Lung (tissue), 11 donors: ENCODE measurements at regions not wholly inside any gene's neighbourhood (a gene's known extent, or its start where the extent isn't known, plus 50 kb on each side); places are given as distances from the start of the nearest gene placed in this dataset.

Source experiments
- ATAC-seq: fragments of 200-7000 bp; cut with Tn5 transposase; one replicate; pipeline ENCODE4 v1.9.1; 2020; ENCODE audit warnings: moderate number of reproducible peaks; ENCODE audit not compliant: insufficient read depth, low FRiP score
- DNase-seq, 3 donors: peaks; one replicate each; pipeline ENCODE4 v3.0.0-alpha.2; 2013 to 2017
- H3K27ac ChIP-seq, 2 donors: one replicate each; pipeline ENCODE4 v1.5.1; 2013; ENCODE audit warnings: mild to moderate bottlenecking in 2 of 2, moderate library complexity in 2 of 2, control low read depth in 1 of 2, inconsistent platforms in 1 of 2, low read depth in 1 of 2, low read length in 1 of 2
- H3K27me3 ChIP-seq, 3 donors: one replicate each; pipeline ENCODE4 v1.5.1; 2013; ENCODE audit warnings: low read length in 2 of 3; ENCODE audit not compliant: control insufficient read depth in 3 of 3, insufficient read depth in 3 of 3
- H3K36me3 ChIP-seq, 4 donors: one replicate each; pipeline ENCODE4 v1.5.1; 2013; ENCODE audit warnings: low read length in 4 of 4, mild to moderate bottlenecking in 1 of 4, moderate library complexity in 1 of 4; ENCODE audit not compliant: control insufficient read depth in 4 of 4, insufficient read depth in 4 of 4
- H3K4me1 ChIP-seq, 5 donors: one replicate each; pipeline ENCODE4 v1.5.1; 2013; ENCODE audit warnings: low read length in 5 of 5, mild to moderate bottlenecking in 2 of 5, moderate library complexity in 1 of 5; ENCODE audit not compliant: control insufficient read depth in 5 of 5, insufficient read depth in 5 of 5
- H3K4me3 ChIP-seq: one replicate; pipeline ENCODE4 v1.5.1; 2013; ENCODE audit warnings: mild to moderate bottlenecking, control low read depth, moderate library complexity
- H3K9ac ChIP-seq, 2 donors: one replicate each; pipeline ENCODE4 v1.5.1; 2013; ENCODE audit warnings: low read length in 2 of 2, control low read depth in 1 of 2; ENCODE audit not compliant: insufficient read depth in 1 of 2
- H3K9me3 ChIP-seq, 4 donors: one replicate each; pipeline ENCODE4 v1.5.1; 2013; ENCODE audit warnings: low read length in 3 of 4, mild to moderate bottlenecking in 1 of 4, moderate library complexity in 1 of 4; ENCODE audit not compliant: control insufficient read depth in 4 of 4, insufficient read depth in 3 of 4
- CTCF ChIP-seq: IDR thresholded peaks from 2 replicates; pipeline ENCODE4 v1.5.1; 2012; ENCODE audit warnings: mild to moderate bottlenecking; ENCODE audit errors: control extremely low read depth, extremely low read depth
- WGBS, 2 donors: extraction: QIAGEN DNeasy Blood & Tissue Kit; methylation state at CpG; one replicate each; pipeline ENCODE4 v1.1.7; 2013; 5-methylcytosine and 5-hydroxymethylcytosine counted together
- donor health status: control.
- donor health status: control.
- donor health status: Bipolar disorder and iron deficiency.
- donor health status: healthy.
- donor health status: DM: yes; HTN: yes; CAD: no.

- Histone ChIP-seq H3K9ac (no peak overlapping the region), H3K27ac (no peak overlapping the region), H3K4me1 (no peaks in the 10 kb centered on the region), H3K36me3 (no peaks in the 10 kb centered on the region), H3K4me3 (no peak overlapping the region), H3K27me3 (no peaks in the 10 kb centered on the region), H3K9me3 (no peaks in the 10 kb centered on the region)
- WGBS, 2 donors, result 91 to 97% methylated on average over 2 of the region's 2 CpGs
- ATAC-seq, result no peak
- DNase-seq, result no peak
- TF ChIP-seq CTCF, result no peak
Measured at GRCh38 chr20:12345978-12346377, 428.3 kb downstream of the BTBD3 start.

DNA sequence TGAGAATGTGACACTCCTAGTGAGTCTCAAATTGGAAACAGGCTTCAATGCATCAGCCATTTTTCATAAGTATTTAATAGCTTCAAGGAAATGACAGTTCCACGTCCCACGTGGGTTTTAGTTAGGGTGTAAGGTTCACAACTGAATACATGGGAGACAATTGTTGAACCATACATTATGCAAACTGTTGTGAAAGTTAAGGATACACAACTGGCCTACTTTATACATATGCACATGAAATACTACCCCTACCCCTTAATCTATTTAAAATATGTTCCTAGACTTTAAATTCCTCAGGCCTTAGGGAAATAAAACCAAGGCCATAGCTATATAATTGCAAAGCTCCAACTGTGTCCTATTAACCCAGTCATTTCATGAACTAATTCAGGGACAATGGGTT lies 436.1 kb downstream of the BTBD3 start:
- Histone ChIP-seq H3K9ac (no peak overlapping the region), H3K4me1 (no peaks in the 10 kb centered on the region), H3K4me3 (no peak overlapping the region), H3K27ac (no peak overlapping the region), H3K27me3 (no peaks in the 10 kb centered on the region), H3K9me3 (peaks cover 0 to 4% (median 3%) of the 10 kb centered on the region in 4 donors), H3K36me3 (no peaks in the 10 kb centered on the region)
- no peak for TF ChIP-seq CTCF
- 59 to 68% methylated on average over 2 of the region's 2 CpGs for WGBS, 2 donors
- no peak for DNase-seq
- ATAC-seq, result no peak

DNA sequence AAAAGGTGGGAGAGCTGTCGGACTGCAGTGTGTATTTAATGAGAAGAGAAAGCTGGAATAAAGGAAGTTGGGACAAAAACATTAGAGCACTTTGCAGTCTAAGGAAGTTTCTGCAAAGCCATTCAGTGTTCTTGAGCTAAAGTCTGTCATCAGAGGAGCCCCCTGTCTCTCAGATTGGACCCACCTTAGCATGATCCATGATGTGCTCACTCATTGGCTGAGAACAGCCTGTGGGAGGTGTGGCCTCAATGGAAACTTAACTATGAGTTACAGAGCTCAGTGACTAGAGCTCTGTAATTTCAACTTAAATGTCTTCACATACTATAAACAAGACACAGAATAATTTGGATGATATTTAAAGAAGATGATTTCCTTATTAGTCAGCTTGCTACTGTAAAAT lies 437.0 kb downstream of the BTBD3 start:
- ATAC-seq (no peak), DNase-seq (no peak)
- H3K9ac ChIP-seq, result no peak overlapping the region
- no peaks in the 10 kb centered on the region for H3K4me1 ChIP-seq
- no peaks in the 10 kb centered on the region for H3K36me3 ChIP-seq
- no peak overlapping the region for H3K4me3 ChIP-seq
- H3K9me3 ChIP-seq, result peaks cover 0 to 4% (median 3%) of the 10 kb centered on the region in 4 donors
- 12 to 25% methylated on average over 1 of the region's 1 CpG for WGBS, 2 donors
- TF ChIP-seq CTCF, result no peak
- H3K27me3 ChIP-seq, result no peaks in the 10 kb centered on the region
- H3K27ac ChIP-seq, result no peak overlapping the region

DNA sequence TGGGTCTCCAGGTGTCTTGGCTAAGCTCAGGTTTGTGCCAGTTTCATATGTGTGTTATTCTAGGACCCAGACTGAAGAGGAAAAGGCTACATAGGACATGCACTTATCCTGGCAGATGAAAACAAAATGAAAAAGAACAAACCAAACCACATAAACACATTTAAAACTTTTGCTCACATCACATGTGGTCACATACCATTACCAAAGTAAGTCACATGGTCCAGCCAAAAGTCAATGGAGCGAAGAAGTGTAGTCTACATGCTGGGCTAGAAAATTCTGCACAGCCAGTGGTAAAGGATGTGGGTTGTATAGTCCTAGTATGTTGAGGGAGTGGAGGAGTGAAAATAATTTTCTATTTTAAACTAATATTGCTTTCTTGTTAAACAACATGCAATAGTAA lies 437.5 kb downstream of the BTBD3 start:
- no peak overlapping the region for H3K27ac ChIP-seq
- no peaks in the 10 kb centered on the region for H3K4me1 ChIP-seq
- H3K9me3 ChIP-seq, result peaks cover 0 to 4% (median 3%) of the 10 kb centered on the region in 4 donors
- ATAC-seq (no peak), DNase-seq (no peak)
- H3K4me3 ChIP-seq, result no peak overlapping the region
- 87 to 92% methylated on average over 1 of the region's 1 CpG for WGBS, 2 donors
- no peak for TF ChIP-seq CTCF
- no peaks in the 10 kb centered on the region for H3K27me3 ChIP-seq
- H3K36me3 ChIP-seq, result no peaks in the 10 kb centered on the region
- H3K9ac ChIP-seq, result no peak overlapping the region
